SK-N-SH (cell line): ENCODE measurements at regions not wholly inside any gene's neighbourhood (a gene's known extent, or its start where the extent isn't known, plus 50 kb on each side); places are given as distances from the start of the nearest gene placed in this dataset.

Experiments
- CTCF ChIA-PET: fragments of 300-600, 350-600 bp; formaldehyde crosslinking; extraction: SDS; loops from one replicate; lab custom pipeline; 2021; lab: Yijun Ruan, JAX
- POLR2A ChIA-PET: fragments of 350-600 bp; sonication (Branson Sonifier 250); formaldehyde crosslinking; extraction: SDS; loops from one replicate; lab custom pipeline; 2020; ENCODE audit warnings: antibody characterized with exemption, inconsistent platforms; lab: Yijun Ruan, JAX
- DNase-seq: peaks from one replicate; pipeline ENCODE4 v3.0.0; 2012
- H2AFZ ChIP-seq: fragments of 200-600 bp; sonication (generic); 2 replicates; pipeline ENCODE4 v1.8.1; 2016; ENCODE audit warnings: antibody characterized with exemption, mild to moderate bottlenecking, low read depth
- H3F3A ChIP-seq: fragments of 200-600 bp; sonication (generic); replicated peaks from 2 replicates; pipeline ENCODE3; 2016; ENCODE audit warnings: antibody characterized with exemption, mild to moderate bottlenecking; ENCODE audit not compliant: insufficient read depth
- H3K27ac ChIP-seq, 2 experiments: fragments of 200-500 bp in 1 of 2; fragments of 200-600 bp in 1 of 2; sonication (Bioruptor generic) in 1 of 2; sonication (generic), shearing (Covaris generic) in 1 of 2; 2 replicates each; pipeline versions ENCODE4 v1.5.1 to v1.6.1; 2014 to 2016; ENCODE audit warnings: low read depth in 2 of 2, inconsistent platforms in 1 of 2, low read length in 1 of 2, mild to moderate bottlenecking in 1 of 2, mixed read lengths in 1 of 2
- H3K27me3 ChIP-seq: fragments of 200-600 bp; sonication (generic), shearing (Covaris generic); 2 replicates; pipeline ENCODE4 v1.6.1; 2016; ENCODE audit warnings: mixed run types; ENCODE audit not compliant: insufficient read depth
- H3K36me3 ChIP-seq, 2 experiments: fragments of 200-500 bp in 1 of 2; fragments of 200-600 bp in 1 of 2; sonication (Bioruptor generic) in 1 of 2; sonication (generic) in 1 of 2; replicated peaks in 1 of 2; 2 replicates each; pipeline versions ENCODE3 to v1.5.1; 2014 to 2016; ENCODE audit warnings: low read length in 1 of 2, mild to moderate bottlenecking in 1 of 2; ENCODE audit not compliant: insufficient read depth in 2 of 2, control insufficient read depth in 1 of 2
- H3K4me1 ChIP-seq, 2 experiments: fragments of 200-500 bp in 1 of 2; fragments of 200-600 bp in 1 of 2; sonication (Bioruptor generic) in 1 of 2; sonication (generic), shearing (Covaris generic) in 1 of 2; 2 replicates each; pipeline versions ENCODE4 v1.5.1 to v1.6.1; 2014 to 2016; ENCODE audit warnings: low read depth in 1 of 2, low read length in 1 of 2, mixed run types in 1 of 2; ENCODE audit not compliant: insufficient read depth in 2 of 2, control insufficient read depth in 1 of 2
- H3K4me2 ChIP-seq: fragments of 200-600 bp; sonication (generic), shearing (Covaris generic); 2 replicates; pipeline ENCODE4 v1.6.1; 2017; ENCODE audit warnings: mixed run types
- H3K4me3 ChIP-seq, 2 experiments: fragments of 200-500 bp in 1 of 2; fragments of 200-600 bp in 1 of 2; sonication (Bioruptor generic) in 1 of 2; sonication (generic), shearing (Covaris generic) in 1 of 2; 2 replicates each; pipeline versions ENCODE4 v1.5.1 to v1.8.1; 2014 to 2016; ENCODE audit warnings: low read depth in 2 of 2, inconsistent platforms in 1 of 2, low read length in 1 of 2, mild to moderate bottlenecking in 1 of 2, mixed read lengths in 1 of 2, moderate library complexity in 1 of 2
- H3K79me2 ChIP-seq: fragments of 200-600 bp; sonication (generic); 2 replicates; pipeline ENCODE4 v1.8.1; 2017; ENCODE audit warnings: mild to moderate bottlenecking; ENCODE audit not compliant: insufficient read depth
- H3K9ac ChIP-seq: fragments of 200-600 bp; sonication (generic); 2 replicates; pipeline ENCODE4 v1.6.1; 2017; ENCODE audit warnings: mixed run types
- H3K9me2 ChIP-seq: fragments of 200-600 bp; sonication (generic); 2 replicates; pipeline ENCODE4 v1.6.1; 2017; ENCODE audit warnings: mixed run types
- H3K9me3 ChIP-seq: fragments of 200-600 bp; sonication (generic); 2 replicates; pipeline ENCODE4 v1.6.1; 2017; ENCODE audit warnings: mixed run types, mild to moderate bottlenecking, moderate library complexity
- H4K20me1 ChIP-seq: fragments of 200-600 bp; sonication (generic); 2 replicates; pipeline ENCODE4 v1.6.1; 2017; ENCODE audit warnings: mild to moderate bottlenecking, mixed run types; ENCODE audit not compliant: insufficient read depth
- CHD2 ChIP-seq: fragments of 150-350 bp; IDR thresholded peaks from 2 replicates; pipeline ENCODE4 v1.6.1; 2018; ENCODE audit warnings: low read length; ENCODE audit not compliant: partially characterized antibody
- ELF1 ChIP-seq: IDR thresholded peaks from 2 replicates; pipeline ENCODE4 v1.4.0; 2012
- FOSL2 ChIP-seq: IDR thresholded peaks from 2 replicates; pipeline ENCODE4 v1.4.0; 2012; ENCODE audit warnings: low read depth, mild to moderate bottlenecking, moderate library complexity, borderline replicate concordance
- FOXM1 ChIP-seq: IDR thresholded peaks from 2 replicates; pipeline ENCODE4 v1.4.0; 2012; ENCODE audit warnings: low read depth, mild to moderate bottlenecking
- GATA2 ChIP-seq: sonication (generic); formaldehyde crosslinking; IDR thresholded peaks from 2 replicates; pipeline ENCODE4 v1.5.0; 2020; ENCODE audit warnings: mild to moderate bottlenecking, missing genetic modification reagents
- MXI1 ChIP-seq: IDR thresholded peaks from 2 replicates; pipeline ENCODE4 v1.6.1; 2012; ENCODE audit warnings: mild to moderate bottlenecking, low read depth, low read length, improper control_type of control experiment
- NFIC ChIP-seq: IDR thresholded peaks from 2 replicates; pipeline ENCODE4 v1.4.0; 2012; ENCODE audit warnings: borderline replicate concordance
- POLR2AphosphoS5 ChIP-seq: IDR thresholded peaks from 2 replicates; pipeline ENCODE4 v1.6.1; 2012; ENCODE audit warnings: low read depth, low read length
- RAD21 ChIP-seq: IDR thresholded peaks from 2 replicates; pipeline ENCODE4 v1.6.1; 2012; ENCODE audit warnings: mild to moderate bottlenecking, low read length
- REST ChIP-seq: IDR thresholded peaks from 2 replicates; pipeline ENCODE4 v1.6.1; 2012; ENCODE audit warnings: mild to moderate bottlenecking, low read depth, low read length, moderate library complexity
- RXRA ChIP-seq: IDR thresholded peaks from 2 replicates; pipeline ENCODE4 v1.4.0; 2012; ENCODE audit warnings: low read depth, mild to moderate bottlenecking, borderline replicate concordance
- TCF12 ChIP-seq: IDR thresholded peaks from 2 replicates; pipeline ENCODE4 v1.4.0; 2012
- TEAD4 ChIP-seq: IDR thresholded peaks from 2 replicates; pipeline ENCODE4 v1.4.0; 2012; ENCODE audit warnings: mild to moderate bottlenecking, borderline replicate concordance; ENCODE audit not compliant: insufficient read depth
- YY1 ChIP-seq: IDR thresholded peaks from 2 replicates; pipeline ENCODE4 v1.4.0; 2012; ENCODE audit warnings: low read depth, mild to moderate bottlenecking
- ZBTB33 ChIP-seq: IDR thresholded peaks from 2 replicates; pipeline ENCODE4 v1.4.0; 2012; ENCODE audit warnings: low read depth, borderline replicate concordance
- WGBS: methylation state at CpG from one replicate; pipeline ENCODE4 v1.1.6; 2017; ENCODE audit warnings: low lambda C conversion rate; 5-methylcytosine and 5-hydroxymethylcytosine counted together
- TF ChIP-seq, protein P1 (sequence below): IDR thresholded peaks from 2 replicates; pipeline ENCODE4; 2012
- TF ChIP-seq, protein P2 (sequence below): IDR thresholded peaks from 2 replicates; pipeline ENCODE4 v1.4.0; 2012; ENCODE audit warnings: low read depth

- no peaks in the 10 kb centered on the region for H3K36me3 ChIP-seq
- no peaks in the 10 kb centered on the region for H4K20me1 ChIP-seq
- H3K4me3 ChIP-seq: no peak overlapping the region
- no peaks in the 10 kb centered on the region for H3K27me3 ChIP-seq
- WGBS: 94% methylated on average over 2 of the region's 2 CpGs
- H2AFZ ChIP-seq: no peak overlapping the region
- no peak overlapping the region for H3K4me2 ChIP-seq
- DNase-seq: no peak
- no peaks in the 10 kb centered on the region for H3K9me2 ChIP-seq
- no peak for TF ChIP-seq RAD21
- TF ChIP-seq GATA2 (CRISPR knock-in tag): no peak
- TF ChIP-seq, protein P1, sequence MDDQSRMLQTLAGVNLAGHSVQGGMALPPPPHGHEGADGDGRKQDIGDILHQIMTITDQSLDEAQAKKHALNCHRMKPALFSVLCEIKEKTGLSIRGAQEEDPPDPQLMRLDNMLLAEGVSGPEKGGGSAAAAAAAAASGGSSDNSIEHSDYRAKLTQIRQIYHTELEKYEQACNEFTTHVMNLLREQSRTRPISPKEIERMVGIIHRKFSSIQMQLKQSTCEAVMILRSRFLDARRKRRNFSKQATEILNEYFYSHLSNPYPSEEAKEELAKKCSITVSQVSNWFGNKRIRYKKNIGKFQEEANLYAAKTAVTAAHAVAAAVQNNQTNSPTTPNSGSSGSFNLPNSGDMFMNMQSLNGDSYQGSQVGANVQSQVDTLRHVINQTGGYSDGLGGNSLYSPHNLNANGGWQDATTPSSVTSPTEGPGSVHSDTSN: no peak
- TF ChIP-seq CHD2: no peak
- no peak for TF ChIP-seq POLR2AphosphoS5
- TF ChIP-seq FOSL2: no peak
- TF ChIP-seq NFIC: no peak
- no peak for TF ChIP-seq TCF12
- no peak for TF ChIP-seq RXRA
- TF ChIP-seq ZBTB33: no peak
- TF ChIP-seq, protein P2, sequence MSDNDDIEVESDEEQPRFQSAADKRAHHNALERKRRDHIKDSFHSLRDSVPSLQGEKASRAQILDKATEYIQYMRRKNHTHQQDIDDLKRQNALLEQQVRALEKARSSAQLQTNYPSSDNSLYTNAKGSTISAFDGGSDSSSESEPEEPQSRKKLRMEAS: no peak
- no peak for TF ChIP-seq TEAD4
- no peak for TF ChIP-seq MXI1
- no peak for TF ChIP-seq YY1
- no peak for TF ChIP-seq ELF1
- no peak for TF ChIP-seq FOXM1
- TF ChIP-seq REST: no peak
- TF ChIP-seq, all 33 proteins: peak for 0
- Histone ChIP-seq H3K4me1 (no peaks in the 10 kb centered on the region), H3K9ac (no peak overlapping the region), H3K9me3 (no peaks in the 10 kb centered on the region), H3K79me2 (no peaks in the 10 kb centered on the region), H3K27ac (no peak overlapping the region), H3F3A (no peaks in the 10 kb centered on the region)
- POLR2A ChIA-PET: no interaction called here
- CTCF ChIA-PET: interaction anchor here (1.5 kb wide), 1 partner anchor 15 kb away, joined by 3 read pairs; no protein-coding TSS in a partner anchor
Observed at GRCh38 chr15:35159170-35159569, 74.1 kb upstream of the NANOGP8 start.
